Psoas muscle (tissue), 7 donors: ENCODE measurements at regions not wholly inside any gene's neighbourhood (a gene's known extent, or its start where the extent isn't known, plus 50 kb on each side); places are given as distances from the start of the nearest gene placed in this dataset.

Source experiments
- ATAC-seq, 4 donors: fragments of 200-7000 bp; cut with Tn5 transposase; one replicate each; pipeline ENCODE4 v1.9.1; 2020; ENCODE audit warnings: moderate library complexity in 3 of 4, mild to moderate bottlenecking in 2 of 4
- DNase-seq, 2 donors: peaks; one replicate each; pipeline ENCODE4 v3.0.0-alpha.2; 2020
- H3K27ac ChIP-seq: fragments of 200-600 bp; one replicate; pipeline ENCODE4 v1.8.0; 2022
- H3K27me3 ChIP-seq, 3 donors: fragments of 200-600 bp in 1 of 3; one replicate each; pipeline versions ENCODE4 v1.6.1 to v1.8.0; 2013 to 2022; ENCODE audit warnings: low read length in 2 of 3, mild to moderate bottlenecking in 2 of 3, moderate library complexity in 1 of 3; ENCODE audit not compliant: insufficient read depth in 3 of 3
- H3K36me3 ChIP-seq, 2 donors: fragments of 200-600 bp in 1 of 2; one replicate each; pipeline versions ENCODE4 v1.6.1 to v1.8.0; 2013 to 2022; ENCODE audit warnings: low read depth in 1 of 2, mild to moderate bottlenecking in 1 of 2, moderate library complexity in 1 of 2; ENCODE audit not compliant: insufficient read depth in 1 of 2
- H3K4me1 ChIP-seq: fragments of 200-600 bp; one replicate; pipeline ENCODE4 v1.8.0; 2022
- H3K4me3 ChIP-seq: fragments of 200-600 bp; one replicate; pipeline ENCODE4 v1.8.0; 2022; ENCODE audit warnings: mild to moderate bottlenecking
- H3K9me3 ChIP-seq: fragments of 200-600 bp; one replicate; pipeline ENCODE4 v1.8.0; 2022
- CTCF ChIP-seq: fragments of 200-600 bp; IDR thresholded peaks from one replicate; pipeline ENCODE4 v1.8.0; 2022; ENCODE audit warnings: antibody characterized with exemption
- WGBS, 3 donors: extraction: QIAGEN DNeasy Blood & Tissue Kit; methylation state at CpG; one replicate each; pipeline versions ENCODE4 v1.1.6 to v1.1.7; 2013; 5-methylcytosine and 5-hydroxymethylcytosine counted together
- intact Hi-C, 2 donors: fragments of 100-400 bp; cut with DNase I; formaldehyde crosslinking; loops; one replicate each; pipeline versions ENCODE4 v1.11.0 to v1.14.2; 2022
- donor health status: healthy with polysubstance abuse.
- donor health status: DM: no; HTN: no; CAD: no; lungs with moderate emphysema.
- donor health status: Bipolar disorder and iron deficiency.
- donor health status: healthy.
- donor health status: DM: yes; HTN: yes; CAD: no.
- donor health status: DM: no; HTN: no; CAD: no.
- donor health status: DM: yes; HTN: yes; CAD: no.

GRCh38 chr1:238063454-238063853 lies 172.7 kb upstream of the ZP4 start:
- WGBS, 3 donors = 36 to 48% (median 44%) methylated on average over 4 of the region's 4 CpGs
- H3K9me3 ChIP-seq = no peaks in the 10 kb centered on the region
- no peaks in the 10 kb centered on the region for H3K27me3 ChIP-seq
- DNase-seq = no peak
- intact Hi-C loops = no loop called here
- TF ChIP-seq CTCF = no peak
- H3K27ac ChIP-seq = no peak overlapping the region
- no peak overlapping the region for H3K4me3 ChIP-seq
- no peak for ATAC-seq
- H3K36me3 ChIP-seq = no peaks in the 10 kb centered on the region
- H3K4me1 ChIP-seq = no peaks in the 10 kb centered on the region

- Histone ChIP-seq H3K27me3 (no peaks in the 10 kb centered on the region), H3K36me3 (no peaks in the 10 kb centered on the region), H3K4me1 (no peaks in the 10 kb centered on the region), H3K4me3 (no peak overlapping the region), H3K27ac (no peak overlapping the region), H3K9me3 (no peaks in the 10 kb centered on the region)
- DNase-seq = no peak
- WGBS, 3 donors = 61 to 74% (median 68%) methylated on average over 3 of the region's 3 CpGs
- ATAC-seq = no peak
- intact Hi-C loops = no loop called here
- no peak for TF ChIP-seq CTCF
Measured at GRCh38 chr1:238061967-238062613, 171.4 kb upstream of the ZP4 start.

DNA sequence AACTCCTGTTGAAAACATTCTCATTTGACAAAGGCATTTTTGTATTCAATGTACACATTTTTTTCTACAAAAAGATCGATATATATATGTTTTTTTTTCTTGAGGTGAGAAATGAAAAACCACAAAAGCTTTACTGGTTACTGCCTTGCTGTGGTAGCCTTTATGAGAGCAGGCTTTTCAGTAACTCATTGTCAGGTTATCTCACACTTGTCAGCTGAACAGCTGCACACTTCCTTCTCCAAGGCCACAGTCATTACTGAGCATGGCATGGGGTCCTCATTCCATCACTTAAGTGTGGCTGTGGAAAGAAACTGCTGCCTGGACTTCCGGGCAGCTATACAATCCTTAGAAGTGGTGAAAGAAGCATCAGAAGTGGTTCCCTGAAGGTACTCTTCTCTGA lies 169.3 kb upstream of the ZP4 start:
- no peaks in the 10 kb centered on the region for H3K9me3 ChIP-seq
- no peaks in the 10 kb centered on the region for H3K4me1 ChIP-seq
- no peak overlapping the region for H3K4me3 ChIP-seq
- WGBS, 3 donors = 22 to 33% (median 26%) methylated on average over 2 of the region's 2 CpGs
- no peaks in the 10 kb centered on the region for H3K36me3 ChIP-seq
- ATAC-seq = no peak
- intact Hi-C loops = no loop called here
- H3K27me3 ChIP-seq = no peaks in the 10 kb centered on the region
- H3K27ac ChIP-seq = no peak overlapping the region
- no peak for TF ChIP-seq CTCF
- DNase-seq = no peak

GRCh38 chr1:238052496-238053266 lies 162.0 kb upstream of the ZP4 start:
- Histone ChIP-seq H3K36me3 (no peaks in the 10 kb centered on the region), H3K27ac (no peak overlapping the region), H3K4me3 (no peak overlapping the region), H3K4me1 (no peaks in the 10 kb centered on the region), H3K27me3 (no peaks in the 10 kb centered on the region), H3K9me3 (no peaks in the 10 kb centered on the region)
- intact Hi-C loops = no loop called here
- 73 to 79% (median 74%) methylated on average over 4 of the region's 4 CpGs for WGBS, 3 donors
- DNase-seq (no peak), ATAC-seq (no peak)
- no peak for TF ChIP-seq CTCF
